Trophoblast cell (in vitro differentiated cells and primary cell): ENCODE measurements at regions not wholly inside any gene's neighbourhood (a gene's known extent, or its start where the extent isn't known, plus 50 kb on each side); places are given as distances from the start of the nearest gene placed in this dataset.
A peak's percentile ranks its signal among the peaks of the same experiment; 100 is the strongest.

Source experiments
- DNase-seq, 2 donors: peaks; one replicate each; pipeline ENCODE4 v3.0.0-alpha.2; 2016
- H2AFZ ChIP-seq: 2 replicates; pipeline ENCODE4 v1.6.1; 2013; ENCODE audit warnings: low read length, moderate library complexity, mild to moderate bottlenecking; ENCODE audit not compliant: insufficient read depth, poor library complexity
- H2AK5ac ChIP-seq: 2 replicates; pipeline ENCODE4 v1.6.1; 2013; ENCODE audit warnings: mild to moderate bottlenecking, low read length
- H2BK120ac ChIP-seq: 2 replicates; pipeline ENCODE4 v1.6.1; 2013; ENCODE audit warnings: low read length, mild to moderate bottlenecking, moderate library complexity; ENCODE audit not compliant: insufficient read depth, poor library complexity
- H2BK12ac ChIP-seq: 2 replicates; pipeline ENCODE4 v1.6.1; 2013; ENCODE audit warnings: mild to moderate bottlenecking, low read length, moderate library complexity
- H2BK5ac ChIP-seq: 2 replicates; pipeline ENCODE4 v1.6.1; 2013; ENCODE audit warnings: low read length, low read depth, moderate library complexity, mild to moderate bottlenecking; ENCODE audit not compliant: poor library complexity
- H3K14ac ChIP-seq: 2 replicates; pipeline ENCODE4 v1.6.1; 2013; ENCODE audit warnings: mild to moderate bottlenecking, low read length
- H3K18ac ChIP-seq: 2 replicates; pipeline ENCODE4 v1.6.1; 2013; ENCODE audit warnings: mild to moderate bottlenecking, low read length
- H3K23ac ChIP-seq: 2 replicates; pipeline ENCODE4 v1.6.1; 2013; ENCODE audit warnings: low read length
- H3K27ac ChIP-seq: 2 replicates; pipeline ENCODE4 v1.5.1; 2013; ENCODE audit warnings: low read depth, mild to moderate bottlenecking, inconsistent platforms, low read length, moderate library complexity
- H3K27me3 ChIP-seq: 2 replicates; pipeline ENCODE4 v1.6.1; 2013; ENCODE audit warnings: inconsistent platforms, mild to moderate bottlenecking, low read length, moderate library complexity; ENCODE audit not compliant: insufficient read depth
- H3K36me3 ChIP-seq, 2 experiments: 1 replicate in 1 of 2; 2 replicates in 1 of 2; pipeline ENCODE4 v1.6.1; 2013; ENCODE audit warnings: low read length in 2 of 2, mild to moderate bottlenecking in 2 of 2, moderate library complexity in 1 of 2; ENCODE audit not compliant: insufficient read depth in 2 of 2, control insufficient read depth in 1 of 2
- H3K4ac ChIP-seq: 2 replicates; pipeline ENCODE4 v1.6.1; 2013; ENCODE audit warnings: low read depth, mild to moderate bottlenecking, low read length, moderate library complexity
- H3K4me1 ChIP-seq, 2 experiments: 1 replicate in 1 of 2; 2 replicates in 1 of 2; pipeline ENCODE4 v1.6.1; 2013; ENCODE audit warnings: low read length in 2 of 2, mild to moderate bottlenecking in 2 of 2, moderate library complexity in 1 of 2; ENCODE audit not compliant: insufficient read depth in 2 of 2, control insufficient read depth in 1 of 2
- H3K4me2 ChIP-seq: 2 replicates; pipeline ENCODE4 v1.6.1; 2013; ENCODE audit warnings: inconsistent platforms, mild to moderate bottlenecking, low read length, moderate library complexity
- H3K4me3 ChIP-seq: 2 replicates; pipeline ENCODE4 v1.5.1; 2013; ENCODE audit warnings: mild to moderate bottlenecking, low read depth, low read length, inconsistent platforms
- H3K79me1 ChIP-seq: one replicate; pipeline ENCODE4 v1.6.1; 2013; ENCODE audit warnings: low read length
- H3K79me2 ChIP-seq: 2 replicates; pipeline ENCODE4 v1.6.1; 2013; ENCODE audit warnings: low read length, mild to moderate bottlenecking; ENCODE audit not compliant: control insufficient read depth, insufficient read depth, poor library complexity
- H3K9ac ChIP-seq: 2 replicates; pipeline ENCODE4 v1.6.1; 2013; ENCODE audit warnings: mild to moderate bottlenecking, low read length
- H3K9me3 ChIP-seq: 2 replicates; pipeline ENCODE4 v1.6.1; 2013; ENCODE audit warnings: low read depth, mild to moderate bottlenecking, control low read depth, inconsistent platforms, low read length; ENCODE audit not compliant: insufficient read depth
- H4K12ac ChIP-seq: 2 replicates; pipeline ENCODE4 v1.6.1; 2013; ENCODE audit warnings: low read depth, mild to moderate bottlenecking, low read length, moderate library complexity
- H4K8ac ChIP-seq: 2 replicates; pipeline ENCODE4 v1.6.1; 2013; ENCODE audit warnings: low read depth, mild to moderate bottlenecking, low read length, moderate library complexity
- H4K91ac ChIP-seq: one replicate; pipeline ENCODE4 v1.6.1; 2013; ENCODE audit warnings: low read depth, mild to moderate bottlenecking, low read length, moderate library complexity
- WGBS: extraction: QIAGEN DNeasy Blood & Tissue Kit; methylation state at CpG from one replicate; pipeline ENCODE4 v1.1.7; 2013; ENCODE audit warnings: missing lambda C conversion rate; ENCODE audit not compliant: insufficient read length, insufficient coverage; ENCODE audit errors: extremely low coverage; 5-methylcytosine and 5-hydroxymethylcytosine counted together

DNA sequence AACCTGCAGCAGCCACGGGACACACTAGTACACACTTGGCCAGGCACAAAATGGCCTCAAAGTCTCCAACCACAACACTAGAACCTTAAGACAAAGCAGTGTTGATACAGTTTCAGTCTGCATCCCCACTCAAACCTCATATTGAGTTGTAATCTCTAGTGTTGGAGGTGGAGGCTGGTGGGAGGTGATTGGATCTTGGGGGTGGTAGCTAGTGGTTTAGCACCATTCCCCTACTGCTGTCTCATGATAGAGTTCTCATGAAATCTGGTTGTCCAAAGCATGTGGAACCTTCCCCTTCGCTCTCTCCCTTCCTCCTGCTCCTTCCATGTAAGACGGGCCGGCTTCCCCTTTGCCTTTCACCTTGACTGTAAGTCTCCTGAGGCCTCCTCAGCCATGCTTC is 638.7 kb downstream of the UQCRFS1 start:
- Histone ChIP-seq H3K4ac (no peak overlapping the region), H2BK5ac (no peak overlapping the region), H3K23ac (no peak overlapping the region), H4K12ac (no peak overlapping the region), H3K36me3 (no peaks in the 10 kb centered on the region), H3K4me3 (no peak overlapping the region), H3K79me2 (no peaks in the 10 kb centered on the region), H3K18ac (no peak overlapping the region), H3K9ac (no peak overlapping the region), H3K4me2 (no peak overlapping the region), H3K14ac (no peak overlapping the region), H4K8ac (no peak overlapping the region), H2BK12ac (no peak overlapping the region), H3K4me1 (peaks cover 0 to 9% of the 10 kb centered on the region in 2 experiments), H4K91ac (no peak overlapping the region), H2AFZ (no peak overlapping the region), H3K27ac (no peak overlapping the region), H2BK120ac (no peak overlapping the region), H3K79me1 (no peaks in the 10 kb centered on the region), H3K27me3 (no peaks in the 10 kb centered on the region), H3K9me3 (no peaks in the 10 kb centered on the region), H2AK5ac (no peak overlapping the region)
- WGBS, result no CpG with 5 or more reads among the region's 4 CpGs
- DNase-seq, result no peak

DNA sequence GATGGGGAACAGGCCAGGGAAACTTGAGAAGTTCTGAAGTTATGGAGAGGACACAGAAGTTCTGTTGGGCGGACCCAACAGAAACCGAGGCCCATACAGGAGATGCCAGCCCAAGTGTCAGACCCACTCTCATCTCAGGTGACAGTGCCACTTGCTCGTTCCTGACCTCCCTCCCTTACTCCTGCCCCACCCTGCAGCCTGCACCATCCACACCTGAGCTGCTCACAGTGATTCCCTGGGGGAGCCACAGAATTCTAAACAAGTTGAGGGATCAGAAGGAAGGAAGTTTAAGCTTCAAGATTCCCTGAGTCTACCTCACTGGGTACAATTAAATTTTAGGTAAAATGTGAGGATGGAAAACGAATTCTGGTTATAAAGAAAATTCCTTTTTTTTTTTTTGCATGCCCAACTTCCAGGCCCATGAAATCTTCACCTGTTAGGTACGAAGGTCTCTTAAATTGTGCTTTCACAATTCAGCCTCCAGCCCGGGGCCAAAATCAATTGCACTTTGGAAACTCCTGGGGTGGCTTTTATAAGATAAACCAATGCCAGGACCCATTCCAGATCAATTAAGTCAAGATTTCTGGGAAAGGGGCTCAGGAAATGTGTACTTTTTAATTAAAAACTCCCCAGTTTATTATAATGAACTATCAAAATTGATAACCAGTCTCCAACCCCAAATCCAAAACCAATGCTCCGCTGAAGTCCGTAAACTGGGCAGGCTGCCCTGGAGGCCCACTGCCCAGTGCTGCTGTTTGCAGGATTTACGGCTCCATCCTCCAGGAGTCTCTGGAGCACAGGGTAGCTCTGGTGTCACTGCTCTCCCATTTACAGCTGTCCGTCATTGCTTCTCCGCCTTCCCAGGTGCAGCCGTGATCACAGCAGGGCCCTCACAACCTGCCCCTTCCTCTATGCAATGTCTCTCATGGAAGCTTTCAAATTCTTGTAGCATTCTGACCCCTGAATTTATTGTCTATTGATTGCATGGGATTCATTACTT is 643.5 kb downstream of the UQCRFS1 start:
- Histone ChIP-seq H3K9me3 (no peaks in the 10 kb centered on the region), H2BK5ac (no peak overlapping the region), H2BK12ac (no peak overlapping the region), H3K4me2 (no peak overlapping the region), H3K27me3 (no peaks in the 10 kb centered on the region), H3K4me3 (peak overlapping the region; percentile 53), H4K91ac (no peak overlapping the region), H4K8ac (no peak overlapping the region), H3K4ac (no peak overlapping the region), H3K9ac (no peak overlapping the region), H2AFZ (no peak overlapping the region), H3K18ac (no peak overlapping the region), H3K36me3 (no peaks in the 10 kb centered on the region), H2AK5ac (no peak overlapping the region), H3K79me2 (no peaks in the 10 kb centered on the region), H3K79me1 (no peaks in the 10 kb centered on the region), H3K23ac (no peak overlapping the region), H3K27ac (no peak overlapping the region), H4K12ac (no peak overlapping the region), H3K14ac (no peak overlapping the region), H2BK120ac (no peak overlapping the region), H3K4me1 (peaks cover 3 to 4% of the 10 kb centered on the region in 2 experiments)
- no peak for DNase-seq
- WGBS, result no CpG with 5 or more reads among the region's 12 CpGs

DNA sequence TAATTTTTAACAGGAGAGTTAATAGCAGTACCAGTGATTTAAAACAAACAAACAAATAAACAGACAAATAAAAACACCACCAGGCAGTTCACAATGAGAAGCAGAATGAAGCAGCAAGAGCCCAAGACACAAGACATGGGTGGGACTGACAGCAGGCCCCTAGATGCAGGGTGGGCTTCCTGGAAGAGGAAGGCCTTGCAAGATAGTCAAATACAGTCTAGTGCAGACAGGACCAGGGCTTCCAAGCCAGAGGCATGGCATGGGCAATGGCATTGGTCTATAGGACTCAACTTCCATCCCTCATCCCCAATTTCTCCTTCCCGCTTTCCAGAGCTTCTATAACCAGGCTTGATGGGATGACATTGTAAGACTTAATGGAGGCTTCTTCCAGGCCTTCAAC is 645.1 kb downstream of the UQCRFS1 start:
- H2AFZ ChIP-seq, result no peak overlapping the region
- no peak overlapping the region for H4K91ac ChIP-seq
- H2BK5ac ChIP-seq, result no peak overlapping the region
- no peak overlapping the region for H4K12ac ChIP-seq
- no peak overlapping the region for H3K9ac ChIP-seq
- H3K4me3 ChIP-seq, result no peak overlapping the region
- H3K23ac ChIP-seq, result no peak overlapping the region
- H3K18ac ChIP-seq, result no peak overlapping the region
- H2AK5ac ChIP-seq, result no peak overlapping the region
- H3K4ac ChIP-seq, result no peak overlapping the region
- DNase-seq, result no peak
- H3K9me3 ChIP-seq, result peaks cover 2% of the 10 kb centered on the region
- H2BK120ac ChIP-seq, result no peak overlapping the region
- no CpG with 5 or more reads among the region's 1 CpG for WGBS
- H3K36me3 ChIP-seq, result no peaks in the 10 kb centered on the region
- H3K4me1 ChIP-seq, result peaks cover 3 to 4% of the 10 kb centered on the region in 2 experiments
- no peaks in the 10 kb centered on the region for H3K79me1 ChIP-seq
- no peaks in the 10 kb centered on the region for H3K79me2 ChIP-seq
- no peak overlapping the region for H4K8ac ChIP-seq
- no peak overlapping the region for H3K14ac ChIP-seq
- no peak overlapping the region for H3K4me2 ChIP-seq
- no peak overlapping the region for H3K27ac ChIP-seq
- H2BK12ac ChIP-seq, result no peak overlapping the region
- no peaks in the 10 kb centered on the region for H3K27me3 ChIP-seq

DNA sequence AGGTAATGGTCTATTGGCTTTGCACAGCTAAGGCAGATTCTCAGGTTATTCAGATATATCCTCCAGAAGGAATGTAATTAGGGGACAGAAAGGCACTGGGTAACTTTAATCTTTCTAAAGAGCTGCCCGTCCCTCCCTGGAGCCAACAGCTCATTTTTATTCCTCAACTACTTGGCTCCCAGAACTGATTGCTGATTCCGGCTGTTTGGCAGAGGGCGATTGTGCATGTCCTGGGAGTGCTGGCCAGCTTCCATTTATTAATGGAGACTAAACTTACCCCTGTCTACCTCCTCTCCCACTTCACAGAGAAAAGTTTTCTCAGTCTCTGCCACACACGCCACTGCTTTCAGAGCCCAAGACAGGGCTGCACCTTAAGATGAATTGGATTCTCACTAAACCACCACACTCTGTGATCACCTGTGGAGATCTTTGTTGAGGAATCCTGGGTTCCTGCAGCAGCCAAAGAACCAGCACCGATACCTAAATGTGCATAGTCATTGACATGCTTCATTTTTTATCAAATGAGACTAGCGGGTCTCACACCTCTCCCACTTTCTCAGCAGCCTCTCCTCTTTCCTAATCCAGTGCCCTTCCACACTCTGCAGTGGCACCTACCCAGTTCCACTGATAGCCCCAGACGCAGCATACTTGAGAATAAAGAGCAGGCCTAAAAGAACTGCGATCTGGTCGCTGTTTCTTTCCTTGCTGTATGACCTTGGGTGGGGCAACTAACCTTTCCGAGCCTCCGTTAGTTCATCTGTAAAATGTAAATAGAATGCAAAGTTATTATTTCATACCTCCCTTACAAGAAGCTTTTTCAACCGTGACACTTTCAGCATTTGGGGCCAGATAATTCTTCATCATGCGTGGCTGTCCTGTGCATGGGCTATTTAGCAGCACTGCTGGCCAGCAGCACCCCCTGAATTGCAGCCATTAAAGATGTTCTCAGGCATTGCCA is 648.7 kb downstream of the UQCRFS1 start:
- Histone ChIP-seq H3K9ac (no peak overlapping the region), H3K18ac (no peak overlapping the region), H2BK5ac (no peak overlapping the region)

More for the DNA sequence above, 648.7 kb downstream of the UQCRFS1 start:
- Histone ChIP-seq H3K9me3 (peaks cover 2% of the 10 kb centered on the region), H3K79me2 (no peaks in the 10 kb centered on the region), H2AK5ac (no peak overlapping the region), H4K8ac (no peak overlapping the region), H4K12ac (no peak overlapping the region), H3K27me3 (no peaks in the 10 kb centered on the region), H3K14ac (no peak overlapping the region), H3K4ac (no peak overlapping the region), H3K4me3 (no peak overlapping the region), H3K36me3 (no peaks in the 10 kb centered on the region), H3K4me1 (peaks cover 3 to 4% of the 10 kb centered on the region in 2 experiments), H2BK12ac (no peak overlapping the region), H4K91ac (no peak overlapping the region), H2BK120ac (no peak overlapping the region), H3K23ac (no peak overlapping the region), H3K79me1 (no peaks in the 10 kb centered on the region), H3K4me2 (no peak overlapping the region), H3K27ac (no peak overlapping the region), H2AFZ (no peak overlapping the region)
- no peak for DNase-seq
- no CpG with 5 or more reads among the region's 13 CpGs for WGBS
